ENCODE measurements at regions not wholly inside any gene's neighbourhood (a gene's known extent, or its start where the extent isn't known, plus 50 kb on each side); places are given as distances from the start of the nearest gene placed in this dataset.
"Not testable (repeated sequence)": the region's sequence is repeated elsewhere in the genome, so short reads cannot be mapped to it uniquely, and the experiment has no call there.

DNA sequence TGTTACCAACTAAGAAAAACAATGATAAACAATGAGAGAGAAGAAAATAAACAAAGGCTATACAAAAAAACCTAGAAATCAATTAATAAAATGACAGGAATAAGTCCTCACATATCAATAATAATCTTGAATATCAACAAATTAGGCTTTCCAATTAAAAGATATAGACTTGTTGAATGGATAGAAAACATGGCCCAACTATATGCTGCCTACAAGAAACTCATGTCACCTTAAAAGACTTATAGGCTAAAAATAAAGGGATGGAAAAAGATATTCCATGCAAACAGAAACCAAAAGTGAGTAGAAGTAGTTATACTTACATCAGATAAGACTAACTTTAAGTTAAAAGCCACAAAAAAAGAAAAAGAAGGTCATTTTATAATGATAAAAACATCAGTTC, 183.9 kb downstream of the MYRFL start:
- H3K27me3 ChIP-seq, result no peaks in the 10 kb centered on the region
- no peaks in the 10 kb centered on the region for H3K9me3 ChIP-seq
- intact Hi-C loops (cut with DNase I), result no loop called here
- H3K4me1 ChIP-seq (ENCODE audit: insufficient read depth), result no peaks in the 10 kb centered on the region
- no peak for DNase-seq
- no peaks in the 10 kb centered on the region for H3K36me3 ChIP-seq
- H3K27ac ChIP-seq, result no peak overlapping the region
- no peak overlapping the region for H3K4me3 ChIP-seq
- TF ChIP-seq, protein P1, sequence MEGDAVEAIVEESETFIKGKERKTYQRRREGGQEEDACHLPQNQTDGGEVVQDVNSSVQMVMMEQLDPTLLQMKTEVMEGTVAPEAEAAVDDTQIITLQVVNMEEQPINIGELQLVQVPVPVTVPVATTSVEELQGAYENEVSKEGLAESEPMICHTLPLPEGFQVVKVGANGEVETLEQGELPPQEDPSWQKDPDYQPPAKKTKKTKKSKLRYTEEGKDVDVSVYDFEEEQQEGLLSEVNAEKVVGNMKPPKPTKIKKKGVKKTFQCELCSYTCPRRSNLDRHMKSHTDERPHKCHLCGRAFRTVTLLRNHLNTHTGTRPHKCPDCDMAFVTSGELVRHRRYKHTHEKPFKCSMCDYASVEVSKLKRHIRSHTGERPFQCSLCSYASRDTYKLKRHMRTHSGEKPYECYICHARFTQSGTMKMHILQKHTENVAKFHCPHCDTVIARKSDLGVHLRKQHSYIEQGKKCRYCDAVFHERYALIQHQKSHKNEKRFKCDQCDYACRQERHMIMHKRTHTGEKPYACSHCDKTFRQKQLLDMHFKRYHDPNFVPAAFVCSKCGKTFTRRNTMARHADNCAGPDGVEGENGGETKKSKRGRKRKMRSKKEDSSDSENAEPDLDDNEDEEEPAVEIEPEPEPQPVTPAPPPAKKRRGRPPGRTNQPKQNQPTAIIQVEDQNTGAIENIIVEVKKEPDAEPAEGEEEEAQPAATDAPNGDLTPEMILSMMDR (IDR thresholded peaks at IDR 0.05), result no peak
- no peak for TF ChIP-seq POLR2A (IDR thresholded peaks at IDR 0.05)

DNA sequence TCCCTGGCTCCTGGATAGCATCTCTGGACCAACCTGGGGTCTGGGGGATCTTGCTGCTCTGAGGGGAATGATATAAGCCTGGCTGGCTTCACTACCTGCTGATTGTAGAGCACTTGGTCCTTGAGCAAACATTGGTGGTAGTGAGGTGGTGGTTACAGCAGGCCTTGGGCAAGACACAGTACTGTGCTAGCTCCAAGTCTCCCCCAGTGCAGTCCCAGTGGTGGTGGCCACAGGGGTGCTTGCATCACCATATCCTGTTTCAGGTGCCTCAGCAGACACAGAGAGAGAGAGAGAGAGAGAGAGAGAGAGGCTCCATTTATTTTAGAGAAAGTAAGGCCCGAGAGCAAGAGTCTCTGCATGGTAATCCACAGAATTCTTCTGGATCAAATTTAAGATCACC, 186.3 kb downstream of the MYRFL start:
- Histone ChIP-seq H3K4me3 (no peak overlapping the region), H3K4me1 (ENCODE audit: insufficient read depth) (no peaks in the 10 kb centered on the region), H3K27me3 (no peaks in the 10 kb centered on the region), H3K36me3 (no peaks in the 10 kb centered on the region), H3K9me3 (no peaks in the 10 kb centered on the region), H3K27ac (no peak overlapping the region)
- TF ChIP-seq, protein P1 (IDR thresholded peaks at IDR 0.05), result no peak
- TF ChIP-seq EP300 (IDR thresholded peaks at IDR 0.05) (no peak), POLR2A (IDR thresholded peaks at IDR 0.05) (no peak)
- intact Hi-C loops (cut with DNase I), result no loop called here
- no peak for DNase-seq
- WGBS, 3 donors, result 92 to 100% (median 100%) methylated on average over 1 of the region's 1 CpG

DNA sequence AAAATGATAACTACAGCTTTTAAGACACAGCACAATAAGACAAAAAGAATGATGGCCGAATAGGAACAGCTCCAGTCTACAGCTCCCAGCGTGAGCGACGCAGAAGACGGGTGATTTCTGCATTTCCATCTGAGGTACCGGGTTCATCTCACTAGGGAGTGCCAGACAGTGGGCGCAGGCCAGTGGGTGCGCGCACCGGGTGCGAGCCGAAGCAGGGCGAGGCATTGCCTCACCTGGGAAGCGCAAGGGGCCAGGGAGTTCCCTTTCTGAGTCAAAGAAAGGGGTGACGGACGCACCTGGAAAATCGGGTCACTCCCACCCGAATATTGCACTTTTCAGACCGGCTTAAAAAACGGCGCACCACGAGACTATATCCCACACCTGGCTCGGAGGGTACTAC, 188.0 kb downstream of the MYRFL start:
- intact Hi-C loops (cut with DNase I); H3K9me3 ChIP-seq; H3K27me3 ChIP-seq; H3K4me3 ChIP-seq; H3K36me3 ChIP-seq; H3K27ac ChIP-seq; DNase-seq; H3K4me1 ChIP-seq (ENCODE audit: insufficient read depth): not testable (repeated sequence)
- WGBS, 3 donors, result 56 to 73% (median 65%) methylated on average over 21 to 23 of the region's 23 CpGs

DNA sequence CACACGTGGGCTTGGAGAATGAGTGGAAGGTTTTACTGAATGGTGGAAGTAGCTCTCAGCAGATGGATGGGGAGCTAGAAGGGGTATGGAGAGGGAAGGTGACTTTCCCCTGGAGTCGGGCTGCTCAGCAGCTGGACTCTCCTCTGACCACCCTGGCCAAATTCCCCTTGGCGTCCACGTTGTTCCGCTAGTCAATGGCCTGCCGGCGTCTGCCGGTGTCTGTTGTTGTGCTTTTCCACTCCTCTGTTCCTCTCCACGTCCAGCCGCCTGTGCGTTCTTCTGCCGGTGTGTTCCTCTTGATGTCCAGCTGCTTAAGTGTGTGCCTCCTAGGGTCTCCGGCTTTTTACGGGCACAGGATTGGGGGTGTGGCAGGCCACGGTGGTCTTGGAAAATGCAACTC, 203.5 kb downstream of the MYRFL start:
- DNase-seq, result no peak
- WGBS, 3 donors, result 92 to 97% (median 93%) methylated on average over 15 of the region's 15 CpGs
- Histone ChIP-seq H3K4me1 (ENCODE audit: insufficient read depth) (no peaks in the 10 kb centered on the region), H3K4me3 (no peak overlapping the region), H3K27me3 (no peaks in the 10 kb centered on the region), H3K9me3 (no peaks in the 10 kb centered on the region), H3K36me3 (no peaks in the 10 kb centered on the region), H3K27ac (no peak overlapping the region)
- intact Hi-C loops (cut with DNase I), result no loop called here
- TF ChIP-seq POLR2A (IDR thresholded peaks at IDR 0.05) (no peak), EP300 (IDR thresholded peaks at IDR 0.05) (no peak)
- TF ChIP-seq, protein P1 (IDR thresholded peaks at IDR 0.05), result no peak

DNA sequence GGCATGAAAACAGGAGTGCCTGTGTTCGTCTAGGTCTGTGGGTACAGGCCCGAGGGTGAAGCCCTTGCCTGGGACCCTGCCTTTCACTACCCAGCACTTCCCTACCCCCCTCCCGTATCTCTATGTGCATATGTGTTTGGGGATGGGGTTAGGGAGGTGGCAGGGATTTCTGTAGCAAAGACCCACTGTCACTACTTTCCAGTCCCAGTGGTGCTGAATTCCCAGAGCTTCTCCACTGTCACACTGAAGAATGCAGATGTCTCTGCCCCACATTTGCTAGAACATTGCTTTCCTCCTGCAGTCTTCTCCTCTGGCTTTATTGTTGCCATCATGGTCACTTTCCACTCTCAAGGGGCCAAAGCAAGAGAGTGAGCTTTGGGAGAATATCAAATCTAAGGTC, 203.9 kb downstream of the MYRFL start:
- Histone ChIP-seq H3K27me3 (no peaks in the 10 kb centered on the region), H3K9me3 (no peaks in the 10 kb centered on the region), H3K4me1 (ENCODE audit: insufficient read depth) (no peaks in the 10 kb centered on the region), H3K4me3 (no peak overlapping the region), H3K27ac (no peak overlapping the region), H3K36me3 (no peaks in the 10 kb centered on the region)
- 86 to 96% (median 92%) methylated on average over 3 of the region's 3 CpGs for WGBS, 3 donors
- no peak for DNase-seq
- intact Hi-C loops (cut with DNase I), result no loop called here
- TF ChIP-seq POLR2A (IDR thresholded peaks at IDR 0.05) (no peak), EP300 (IDR thresholded peaks at IDR 0.05) (no peak)
- TF ChIP-seq, protein P1 (IDR thresholded peaks at IDR 0.05), result no peak
